ENCODE measurements at regions not wholly inside any gene's neighbourhood (a gene's known extent, or its start where the extent isn't known, plus 50 kb on each side); places are given as distances from the start of the nearest gene placed in this dataset.
"Not testable (repeated sequence)": the region's sequence is repeated elsewhere in the genome, so short reads cannot be mapped to it uniquely, and the experiment has no call there.

- no peak for DNase-seq (ENCODE audit: low spot score)
These were observed 254.6 kb upstream of the GK2 start for GRCh38 chr4:79662651-79663050.

DNA sequence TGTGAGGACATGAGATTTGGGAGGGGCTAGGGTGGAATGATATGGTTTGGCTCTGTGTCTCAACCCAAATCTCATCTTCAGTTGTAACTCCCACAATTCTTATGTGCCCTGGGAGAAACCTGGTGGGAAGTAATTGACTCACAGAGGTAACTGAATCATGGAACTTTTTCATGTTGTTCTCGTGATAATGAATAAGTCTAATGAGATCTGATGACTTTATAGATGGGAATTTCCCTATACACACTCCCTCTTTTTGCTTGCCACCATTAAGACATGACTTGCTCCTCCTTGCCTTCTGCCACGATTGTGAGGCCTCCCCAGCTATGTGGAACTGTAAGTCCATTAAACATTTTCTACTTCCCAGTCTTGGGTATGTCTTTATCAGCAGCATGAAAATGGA is 253.2 kb upstream of the GK2 start:
- no peak for DNase-seq (ENCODE audit: low spot score)

DNA sequence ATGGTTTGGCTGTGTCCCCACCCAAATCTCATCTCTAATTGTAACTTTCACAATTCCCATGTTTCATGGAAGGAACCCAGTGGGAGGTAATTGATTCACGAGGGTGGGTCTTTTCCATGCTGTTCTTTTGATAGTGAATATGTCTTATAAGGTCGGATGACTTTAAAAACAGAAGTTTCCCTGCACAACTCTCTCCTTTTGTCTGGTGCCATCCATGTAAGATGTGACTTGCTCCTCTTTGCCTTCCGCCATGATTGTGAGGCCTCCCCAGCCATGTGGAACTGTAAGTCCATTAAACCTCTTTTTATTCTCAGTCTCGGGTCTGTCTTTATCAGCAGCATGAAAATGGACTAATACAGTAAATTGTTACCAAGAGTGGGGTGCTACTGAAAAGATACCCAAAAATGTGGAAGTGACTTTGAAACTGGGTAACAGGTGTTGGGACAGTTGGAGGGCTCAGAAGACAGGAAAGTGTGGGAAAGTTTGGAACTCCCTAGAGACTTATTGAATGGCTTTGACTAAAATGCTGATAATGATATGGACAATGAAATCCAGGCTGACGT is 251.4 kb upstream of the GK2 start:
- not testable (repeated sequence) for DNase-seq (ENCODE audit: low spot score)

GRCh38 chr4:79657379-79657778 is 249.4 kb upstream of the GK2 start:
- no peak for DNase-seq (ENCODE audit: low spot score)

GRCh38 chr4:79653871-79654270 is 245.8 kb upstream of the GK2 start:
- no peak for DNase-seq (ENCODE audit: low spot score)

GRCh38 chr4:79652738-79653137 is 244.7 kb upstream of the GK2 start:
- DNase-seq (ENCODE audit: low spot score), result no peak

DNA sequence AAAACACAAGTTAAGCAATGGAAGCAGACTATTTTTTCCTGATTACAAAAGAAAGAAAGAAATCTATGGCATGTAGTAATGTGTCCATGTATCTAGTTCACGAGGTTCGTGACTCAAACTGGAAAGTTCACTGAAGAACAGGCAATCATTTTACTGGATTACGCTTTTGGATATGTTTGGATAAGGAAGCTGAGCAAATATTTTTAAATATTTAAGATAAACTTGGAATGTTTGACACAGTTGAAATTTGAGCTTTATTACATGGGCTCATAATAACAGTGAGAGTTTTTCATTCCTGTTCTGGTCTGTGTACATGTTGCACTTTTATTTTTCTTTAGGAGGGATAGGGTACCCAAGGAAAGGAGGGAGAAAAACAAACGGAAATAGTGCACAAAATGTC is 244.2 kb upstream of the GK2 start:
- no peak for DNase-seq (ENCODE audit: low spot score)

DNA sequence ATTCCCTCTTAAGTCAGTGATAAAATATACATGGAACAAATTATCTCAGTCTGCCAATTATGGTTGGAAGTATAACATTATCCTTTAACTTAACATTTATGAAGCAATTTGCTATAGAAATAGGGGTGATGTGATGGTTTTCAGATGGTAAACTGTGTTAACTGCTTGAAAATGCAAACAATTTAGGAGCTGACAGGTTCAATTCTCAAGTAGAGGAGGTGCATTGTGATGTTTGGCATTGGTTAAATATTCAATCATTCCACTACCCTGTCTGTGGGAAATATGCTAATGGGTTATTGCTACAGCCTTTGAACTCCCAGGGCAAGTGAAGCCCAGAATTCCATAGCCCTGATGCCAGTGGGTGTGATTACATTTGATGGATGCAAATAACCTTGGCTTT is 243.4 kb upstream of the GK2 start:
- no peak for DNase-seq (ENCODE audit: low spot score)

DNA sequence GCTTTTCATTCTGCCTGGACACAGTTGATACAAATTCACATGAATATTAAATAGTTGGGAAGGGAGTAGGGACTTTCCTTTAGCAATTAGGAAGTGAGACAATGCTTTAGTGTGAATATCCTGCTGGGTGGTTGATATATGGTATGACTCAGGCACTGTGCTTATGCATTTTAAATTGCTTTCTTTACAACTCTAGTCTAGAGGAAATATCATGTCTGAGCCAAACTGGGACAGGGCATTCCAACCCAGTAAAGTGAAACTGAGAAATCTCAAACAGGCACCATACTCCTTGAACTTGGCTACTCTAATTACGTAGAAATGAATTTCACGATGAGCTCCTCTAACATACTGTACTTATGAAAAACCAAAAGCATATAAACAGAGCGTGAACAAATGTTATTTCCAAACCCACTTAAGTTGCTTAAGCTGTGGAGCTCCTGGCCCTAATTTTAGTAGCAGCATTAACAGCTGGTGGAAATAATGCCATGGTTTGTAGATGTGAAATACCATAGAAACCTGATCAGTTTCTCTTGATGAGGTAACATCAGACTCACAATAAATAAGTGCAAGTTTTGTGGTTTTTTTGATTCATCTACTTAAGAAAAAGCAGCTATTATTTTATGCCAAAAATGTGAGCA is 242.9 kb upstream of the GK2 start:
- DNase-seq (ENCODE audit: low spot score), result no peak

DNA sequence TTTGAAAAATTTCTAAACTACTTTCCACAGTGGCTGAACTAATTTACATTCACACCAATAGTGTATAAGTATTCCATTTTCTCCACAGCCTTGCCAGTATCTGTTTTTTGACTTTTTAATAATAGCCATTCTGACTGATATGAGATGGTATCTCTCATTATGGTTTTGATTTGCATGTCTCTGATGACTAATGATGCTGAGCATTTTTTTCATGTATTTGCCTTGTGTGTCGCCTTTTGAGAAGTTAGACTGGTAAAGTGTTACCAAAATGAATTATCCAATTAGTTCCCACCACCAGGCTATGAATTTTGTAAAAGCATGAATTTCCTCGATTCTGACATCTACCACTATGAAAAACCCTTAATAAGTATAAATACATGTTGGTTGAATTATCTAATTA is 242.2 kb upstream of the GK2 start:
- DNase-seq (ENCODE audit: low spot score), result no peak

- no peak for DNase-seq (ENCODE audit: low spot score)
These were observed 237.9 kb upstream of the GK2 start for GRCh38 chr4:79645942-79646341.

GRCh38 chr4:79638735-79639134 is 230.7 kb upstream of the GK2 start:
- no peak for DNase-seq (ENCODE audit: low spot score)

- DNase-seq (ENCODE audit: low spot score), result no peak
These were observed 229.0 kb upstream of the GK2 start for GRCh38 chr4:79636991-79637390.

GRCh38 chr4:79634111-79634510 is 226.1 kb upstream of the GK2 start:
- no peak for DNase-seq (ENCODE audit: low spot score)

DNA sequence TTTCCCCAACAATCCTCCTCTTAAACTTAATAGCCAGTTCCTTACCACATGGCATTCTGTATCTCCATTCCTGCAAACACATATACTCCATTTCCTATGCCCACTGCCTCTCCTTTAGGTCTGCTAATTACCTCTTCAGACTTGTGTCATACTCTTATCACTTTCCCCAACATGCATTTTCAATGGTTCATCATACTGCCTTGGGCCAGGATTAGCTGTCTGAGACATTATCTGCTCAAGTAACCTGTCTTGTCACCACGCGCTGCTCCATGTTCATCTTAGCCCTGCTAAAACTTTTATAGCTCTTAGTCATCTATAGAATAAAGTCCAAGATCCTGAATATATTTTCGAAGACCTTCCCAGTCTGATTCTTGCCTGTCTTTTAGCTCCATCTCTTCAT is 224.1 kb upstream of the GK2 start:
- DNase-seq (ENCODE audit: low spot score), result no peak

DNA sequence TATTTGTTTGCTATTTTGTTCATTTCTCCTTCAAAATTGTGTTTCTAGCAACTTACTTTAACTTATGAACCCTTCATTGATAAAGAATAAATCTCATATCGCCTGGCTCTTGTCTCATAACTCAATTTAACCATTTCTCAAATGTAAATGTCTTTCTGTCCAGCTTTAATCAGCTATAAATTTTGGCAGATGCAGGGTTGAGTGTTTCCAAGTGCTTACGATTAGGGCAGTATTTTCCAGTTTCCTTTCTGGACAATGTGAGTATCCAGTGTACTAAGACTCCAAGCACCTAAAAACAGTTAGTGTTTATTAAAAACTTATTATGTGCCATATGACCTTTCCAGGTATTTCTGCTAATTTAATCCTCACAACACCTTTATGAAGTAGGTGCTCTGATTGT is 218.6 kb upstream of the GK2 start:
- no peak for DNase-seq (ENCODE audit: low spot score)

GRCh38 chr4:79626101-79626500 is 218.1 kb upstream of the GK2 start:
- no peak for DNase-seq (ENCODE audit: low spot score)

DNA sequence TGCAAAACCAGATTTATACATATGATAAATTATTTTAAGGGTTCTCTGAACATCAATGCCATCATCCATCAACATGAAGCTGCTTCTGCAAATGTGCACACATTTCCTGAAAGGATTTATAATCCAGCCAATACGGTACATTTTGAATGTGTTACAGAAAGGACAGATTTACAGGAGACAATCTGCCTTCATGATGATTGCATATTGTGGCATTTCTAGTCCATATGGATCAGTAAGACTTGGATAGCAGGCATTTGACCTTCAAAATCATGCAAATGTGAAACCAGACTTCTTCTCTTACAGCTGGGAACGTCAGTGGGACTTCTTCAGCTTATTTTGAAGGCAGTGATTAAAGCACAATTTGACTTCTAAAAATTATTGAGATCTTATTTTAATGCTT is 217.3 kb upstream of the GK2 start:
- no peak for DNase-seq (ENCODE audit: low spot score)

GRCh38 chr4:79623021-79623870 is 215.2 kb upstream of the GK2 start:
- DNase-seq (ENCODE audit: low spot score), result peak; percentile 14

GRCh38 chr4:79621061-79621460 is 213.0 kb upstream of the GK2 start:
- no peak for DNase-seq (ENCODE audit: low spot score)

GRCh38 chr4:79620617-79621016 is 212.6 kb upstream of the GK2 start:
- no peak for DNase-seq (ENCODE audit: low spot score)

DNA sequence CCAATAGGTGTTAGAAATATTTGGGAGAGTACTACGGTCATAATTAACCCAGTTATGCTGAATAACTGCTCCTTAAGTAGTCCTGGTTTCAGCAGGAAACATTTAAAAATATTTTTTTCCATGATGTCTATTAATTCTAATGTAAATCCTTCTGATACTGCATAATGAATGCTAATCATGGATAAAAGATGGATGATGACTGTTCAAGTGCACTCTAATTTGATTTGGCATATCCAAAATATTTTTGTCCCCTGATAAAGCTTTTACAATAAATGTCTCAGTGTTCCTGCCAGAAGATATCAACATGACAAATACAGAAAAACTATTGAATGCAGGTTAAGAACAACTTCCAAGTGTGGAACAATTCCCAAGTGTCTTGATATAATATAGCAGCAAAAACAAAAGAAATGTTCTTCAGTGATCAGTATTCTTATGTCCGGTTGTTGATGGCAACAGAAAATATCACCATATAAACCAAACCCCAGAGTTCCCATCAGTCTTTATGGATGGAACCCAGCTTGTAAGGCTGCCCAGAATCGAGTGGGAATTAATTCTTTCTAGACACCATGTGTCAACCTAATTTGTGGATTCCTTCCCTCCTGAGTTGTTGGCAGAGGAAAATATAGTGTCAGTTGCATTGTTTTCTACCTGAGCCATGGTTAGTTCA is 205.4 kb upstream of the GK2 start:
- no peak for DNase-seq (ENCODE audit: low spot score)

DNA sequence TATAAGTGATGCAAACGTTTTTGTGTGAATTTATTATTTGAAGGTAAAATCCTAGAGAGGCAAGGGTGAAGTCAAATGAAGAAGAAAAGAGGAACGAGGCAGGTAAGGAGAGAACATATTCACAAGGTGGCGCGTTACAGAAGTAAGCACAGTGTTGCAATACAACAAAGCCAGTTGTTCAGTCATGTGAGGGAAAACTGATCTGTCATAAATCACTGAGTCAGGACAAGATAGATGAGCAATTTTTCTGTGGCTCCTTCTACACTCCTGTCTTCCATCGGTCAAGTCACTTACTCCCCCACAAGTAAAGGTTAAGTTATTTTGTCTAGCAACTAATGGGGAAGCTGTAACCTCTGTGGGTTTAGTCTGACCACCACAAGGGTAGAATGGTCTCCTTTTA is 203.0 kb upstream of the GK2 start:
- no peak for DNase-seq (ENCODE audit: low spot score)
